Suprapubic skin (tissue), 4 donors: ENCODE measurements at regions not wholly inside any gene's neighbourhood (a gene's known extent, or its start where the extent isn't known, plus 50 kb on each side); places are given as distances from the start of the nearest gene placed in this dataset.

Experiments
- DNase-seq, 2 donors: peaks; one replicate each; pipeline ENCODE4 v3.0.0-alpha.2; 2019; ENCODE audit warnings: low spot score in 2 of 2
- H3K27ac ChIP-seq: fragments of 200-600 bp; sonication (generic); one replicate; pipeline ENCODE4 v1.5.1; 2019
- H3K27me3 ChIP-seq: fragments of 200-600 bp; sonication (generic); one replicate; pipeline ENCODE4 v1.5.1; 2019
- H3K36me3 ChIP-seq: fragments of 200-600 bp; sonication (generic); one replicate; pipeline ENCODE4 v1.5.1; 2019
- H3K4me1 ChIP-seq: fragments of 200-600 bp; sonication (generic); one replicate; pipeline ENCODE4 v1.5.1; 2019
- H3K4me3 ChIP-seq: fragments of 200-600 bp; sonication (generic); one replicate; pipeline ENCODE4 v1.5.1; 2019; ENCODE audit warnings: mild to moderate bottlenecking
- H3K9me3 ChIP-seq: fragments of 200-600 bp; sonication (generic); one replicate; pipeline ENCODE4 v1.5.1; 2019
- CTCF ChIP-seq, 2 donors: fragments of 200-600 bp in 1 of 2; fragments of 450-650 bp in 1 of 2; sonication (generic) in 1 of 2; IDR thresholded peaks; one replicate each; pipeline ENCODE4 v1.5.1; 2016 to 2019; ENCODE audit warnings: antibody characterized with exemption in 2 of 2, mild to moderate bottlenecking in 1 of 2, moderate library complexity in 1 of 2
- EP300 ChIP-seq: sonication (generic); formaldehyde crosslinking; IDR thresholded peaks from one replicate; pipeline ENCODE4 v1.6.1; 2017; ENCODE audit warnings: antibody characterized with exemption
- POLR2A ChIP-seq, 2 donors: fragments of 450-650 bp; IDR thresholded peaks; one replicate each; pipeline ENCODE4 v1.6.1; 2017; ENCODE audit warnings: antibody characterized with exemption in 2 of 2, mild to moderate bottlenecking in 2 of 2, moderate library complexity in 2 of 2
- POLR2AphosphoS5 ChIP-seq, 3 donors: sonication (generic); formaldehyde crosslinking; IDR thresholded peaks; one replicate each; pipeline ENCODE4 v1.6.1; 2017; ENCODE audit warnings: antibody characterized with exemption in 3 of 3
- WGBS: methylation state at CpG from one replicate; pipeline ENCODE4 v1.1.5; 2018; 5-methylcytosine and 5-hydroxymethylcytosine counted together

- WGBS = 91% methylated on average over 2 of the region's 2 CpGs
- no peak overlapping the region for H3K4me3 ChIP-seq
- DNase-seq = no peak
- H3K4me1 ChIP-seq = no peaks in the 10 kb centered on the region
- H3K27me3 ChIP-seq = no peaks in the 10 kb centered on the region
- H3K36me3 ChIP-seq = no peaks in the 10 kb centered on the region
- TF ChIP-seq POLR2A (IDR thresholded peaks at IDR 0.05) (no peak), POLR2AphosphoS5 (IDR thresholded peaks at IDR 0.05) (no peak), EP300 (no peak), CTCF (IDR thresholded peaks at IDR 0.05) (no peak)
- H3K27ac ChIP-seq = no peak overlapping the region
- no peaks in the 10 kb centered on the region for H3K9me3 ChIP-seq
Observed at GRCh38 chr16:80427795-80428194, 113.0 kb upstream of the DYNLRB2 start.

- 78% methylated on average over 7 of the region's 8 CpGs for WGBS
- H3K36me3 ChIP-seq = no peaks in the 10 kb centered on the region
- no peaks in the 10 kb centered on the region for H3K9me3 ChIP-seq
- H3K27ac ChIP-seq = no peak overlapping the region
- DNase-seq = no peak
- H3K27me3 ChIP-seq = no peaks in the 10 kb centered on the region
- no peaks in the 10 kb centered on the region for H3K4me1 ChIP-seq
- H3K4me3 ChIP-seq = no peak overlapping the region
- TF ChIP-seq CTCF (IDR thresholded peaks at IDR 0.05) (no peak), EP300 (no peak), POLR2A (IDR thresholded peaks at IDR 0.05) (no peak), POLR2AphosphoS5 (IDR thresholded peaks at IDR 0.05) (no peak)
Observed at GRCh38 chr16:80418517-80419355, 122.1 kb upstream of the DYNLRB2 start.

- no peaks in the 10 kb centered on the region for H3K4me1 ChIP-seq
- WGBS = 63% methylated on average over 4 of the region's 4 CpGs
- DNase-seq = no peak
- no peaks in the 10 kb centered on the region for H3K36me3 ChIP-seq
- no peak overlapping the region for H3K27ac ChIP-seq
- H3K9me3 ChIP-seq = no peaks in the 10 kb centered on the region
- no peak overlapping the region for H3K4me3 ChIP-seq
- H3K27me3 ChIP-seq = no peaks in the 10 kb centered on the region
- TF ChIP-seq CTCF (IDR thresholded peaks at IDR 0.05) (no peak), POLR2A (IDR thresholded peaks at IDR 0.05) (no peak), EP300 (no peak), POLR2AphosphoS5 (IDR thresholded peaks at IDR 0.05) (no peak)
Observed at GRCh38 chr16:80417706-80418271, 123.0 kb upstream of the DYNLRB2 start.

- WGBS = 87% methylated on average over 1 of the region's 1 CpG
- Histone ChIP-seq H3K27me3 (peaks cover 8% of the 10 kb centered on the region), H3K4me1 (no peaks in the 10 kb centered on the region), H3K4me3 (no peak overlapping the region), H3K9me3 (no peaks in the 10 kb centered on the region), H3K27ac (no peak overlapping the region), H3K36me3 (no peaks in the 10 kb centered on the region)
- TF ChIP-seq EP300 (no peak), CTCF (IDR thresholded peaks at IDR 0.05) (no peak), POLR2A (IDR thresholded peaks at IDR 0.05) (no peak), POLR2AphosphoS5 (IDR thresholded peaks at IDR 0.05) (no peak)
- no peak for DNase-seq
Observed at GRCh38 chr16:80408014-80408413, 132.8 kb upstream of the DYNLRB2 start.

- peaks cover 8% of the 10 kb centered on the region for H3K27me3 ChIP-seq
- H3K36me3 ChIP-seq = no peaks in the 10 kb centered on the region
- H3K9me3 ChIP-seq = no peaks in the 10 kb centered on the region
- TF ChIP-seq POLR2AphosphoS5 (IDR thresholded peaks at IDR 0.05) (no peak), POLR2A (IDR thresholded peaks at IDR 0.05) (no peak), EP300 (no peak), CTCF (IDR thresholded peaks at IDR 0.05) (no peak)
- H3K27ac ChIP-seq = no peak overlapping the region
- no peak overlapping the region for H3K4me3 ChIP-seq
- no peak for DNase-seq
- no peaks in the 10 kb centered on the region for H3K4me1 ChIP-seq
- WGBS = 88% methylated on average over 3 of the region's 3 CpGs
Observed at GRCh38 chr16:80407265-80407987, 133.4 kb upstream of the DYNLRB2 start.
